WERI-Rb-1 (cell line): ENCODE measurements at regions not wholly inside any gene's neighbourhood (a gene's known extent, or its start where the extent isn't known, plus 50 kb on each side); places are given as distances from the start of the nearest gene placed in this dataset.

Source experiments
- DNase-seq: peaks from one replicate; pipeline ENCODE4 v3.0.0-alpha.2; 2020
- H3K27ac ChIP-seq: fragments of 250-450 bp; sonication (Bioruptor Pico); 2 replicates; pipeline ENCODE4 v1.5.1; 2020; ENCODE audit warnings: mild to moderate bottlenecking, moderate library complexity
- H3K27me3 ChIP-seq: fragments of 250-450 bp; sonication (Bioruptor Pico); 2 replicates; pipeline ENCODE4 v1.5.1; 2021; ENCODE audit warnings: mild to moderate bottlenecking, low read depth, moderate library complexity; ENCODE audit not compliant: insufficient read depth, severe bottlenecking
- H3K36me3 ChIP-seq: fragments of 250-450 bp; sonication (Bioruptor Pico); 2 replicates; pipeline ENCODE4 v1.5.1; 2020; ENCODE audit warnings: mild to moderate bottlenecking, moderate library complexity
- H3K4me3 ChIP-seq: 2 replicates; pipeline ENCODE4 v1.5.1; 2011; ENCODE audit warnings: low read depth, mild to moderate bottlenecking, control low read depth, low read length
- H3K9me3 ChIP-seq: fragments of 250-450 bp; sonication (Bioruptor Pico); 2 replicates; pipeline ENCODE4 v1.5.1; 2021; ENCODE audit warnings: mild to moderate bottlenecking, moderate library complexity; ENCODE audit not compliant: severe bottlenecking
- CTCF ChIP-seq: IDR thresholded peaks from 2 replicates; pipeline ENCODE4 v1.5.1; 2011; ENCODE audit warnings: low read depth, mild to moderate bottlenecking, control low read depth, inconsistent platforms, low read length

- Histone ChIP-seq H3K27me3 (no peaks in the 10 kb centered on the region), H3K27ac (no peak overlapping the region), H3K4me3 (no peak overlapping the region), H3K36me3 (no peaks in the 10 kb centered on the region), H3K9me3 (no peaks in the 10 kb centered on the region)
- no peak for TF ChIP-seq CTCF
- DNase-seq: no peak
Observed at GRCh38 chr2:138319616-138320015, 182.0 kb upstream of the SPOPL start.

- no peak for TF ChIP-seq CTCF
- H3K4me3 ChIP-seq: no peak overlapping the region
- no peak overlapping the region for H3K27ac ChIP-seq
- no peaks in the 10 kb centered on the region for H3K36me3 ChIP-seq
- no peaks in the 10 kb centered on the region for H3K9me3 ChIP-seq
- no peak for DNase-seq
- H3K27me3 ChIP-seq: no peaks in the 10 kb centered on the region
Observed at GRCh38 chr2:138321458-138321857, 180.1 kb upstream of the SPOPL start.

GRCh38 chr2:138323382-138324067, 178.0 kb upstream of the SPOPL start:
- DNase-seq: no peak
- TF ChIP-seq CTCF: no peak
- H3K27me3 ChIP-seq: no peaks in the 10 kb centered on the region

GRCh38 chr2:138324068-138324771, 177.3 kb upstream of the SPOPL start:
- TF ChIP-seq CTCF: no peak
- DNase-seq: no peak
- no peaks in the 10 kb centered on the region for H3K36me3 ChIP-seq
- H3K27ac ChIP-seq: no peak overlapping the region
- no peaks in the 10 kb centered on the region for H3K9me3 ChIP-seq
- no peak overlapping the region for H3K4me3 ChIP-seq
- no peaks in the 10 kb centered on the region for H3K27me3 ChIP-seq

More at GRCh38 chr2:138323382-138324067, 178.0 kb upstream of the SPOPL start:
- H3K9me3 ChIP-seq: no peaks in the 10 kb centered on the region
- no peak overlapping the region for H3K4me3 ChIP-seq
- no peaks in the 10 kb centered on the region for H3K36me3 ChIP-seq
- H3K27ac ChIP-seq: no peak overlapping the region

- no peak for TF ChIP-seq CTCF
- Histone ChIP-seq H3K36me3 (no peaks in the 10 kb centered on the region), H3K9me3 (no peaks in the 10 kb centered on the region), H3K4me3 (no peak overlapping the region), H3K27me3 (no peaks in the 10 kb centered on the region), H3K27ac (no peak overlapping the region)
- DNase-seq: no peak
Observed at GRCh38 chr2:138327967-138328366, 173.6 kb upstream of the SPOPL start.
